SKM-1 (cell line): ENCODE measurements at regions not wholly inside any gene's neighbourhood (a gene's known extent, or its start where the extent isn't known, plus 50 kb on each side); places are given as distances from the start of the nearest gene placed in this dataset.
"Not testable (repeated sequence)": the region's sequence is repeated elsewhere in the genome, so short reads cannot be mapped to it uniquely, and the experiment has no call there.

Experiments used
- DNase-seq: peaks from one replicate; lab custom pipeline; 2025; ENCODE audit not compliant: unreplicated experiment; lab: John Stamatoyannopoulos, UW

DNA sequence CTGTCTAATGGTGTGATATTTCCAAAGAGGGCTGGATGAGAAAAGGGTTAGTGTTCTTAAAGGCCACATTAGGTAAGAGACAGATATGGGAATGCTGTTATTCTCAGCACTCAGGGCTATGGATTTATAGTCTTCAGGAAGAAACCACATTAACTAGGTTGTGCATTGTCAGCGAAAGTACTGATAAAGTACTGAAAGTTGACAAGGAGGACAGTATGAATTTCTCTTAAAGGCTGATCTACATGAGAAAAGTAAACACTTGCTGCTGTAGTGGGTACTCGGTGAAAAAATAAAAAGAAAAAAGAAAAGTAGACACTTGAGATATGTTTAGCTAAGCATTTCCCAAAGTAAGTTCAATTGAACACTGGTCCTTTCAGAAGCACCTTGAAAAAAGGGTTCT, 381.0 kb upstream of the RPS23 start:
- DNase-seq = no peak

DNA sequence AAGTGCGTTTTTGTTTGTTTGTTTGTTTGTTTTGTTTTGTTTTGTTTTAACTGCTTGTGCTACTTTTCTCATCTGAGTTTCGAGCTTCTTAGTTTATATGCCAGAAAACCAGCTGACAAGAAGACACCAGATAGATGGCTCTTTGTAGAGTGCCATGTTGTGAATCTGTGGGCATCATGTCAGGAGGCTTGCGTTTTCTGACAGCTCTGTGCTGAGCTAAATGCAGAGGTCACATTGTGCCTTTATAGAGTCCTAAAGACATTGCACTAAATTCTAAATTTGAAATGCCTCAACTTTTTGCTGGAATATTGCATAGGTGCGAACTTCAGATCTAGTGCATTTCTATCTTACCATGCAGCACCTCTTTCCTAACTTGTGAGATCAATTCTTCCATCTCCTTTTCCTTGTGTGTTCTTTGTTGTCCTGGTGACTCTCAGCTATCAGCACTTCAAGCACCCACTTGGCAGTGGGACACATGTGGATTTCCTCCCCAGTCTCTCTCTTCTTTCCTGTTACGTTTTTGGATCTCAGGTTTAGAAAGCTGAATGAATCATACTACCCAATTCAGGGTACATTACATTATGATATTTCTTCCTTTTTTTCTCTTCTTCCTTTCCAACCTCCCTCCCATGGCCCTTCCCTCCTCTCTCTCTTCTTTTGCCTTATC, 379.0 kb upstream of the RPS23 start:
- no peak for DNase-seq

DNA sequence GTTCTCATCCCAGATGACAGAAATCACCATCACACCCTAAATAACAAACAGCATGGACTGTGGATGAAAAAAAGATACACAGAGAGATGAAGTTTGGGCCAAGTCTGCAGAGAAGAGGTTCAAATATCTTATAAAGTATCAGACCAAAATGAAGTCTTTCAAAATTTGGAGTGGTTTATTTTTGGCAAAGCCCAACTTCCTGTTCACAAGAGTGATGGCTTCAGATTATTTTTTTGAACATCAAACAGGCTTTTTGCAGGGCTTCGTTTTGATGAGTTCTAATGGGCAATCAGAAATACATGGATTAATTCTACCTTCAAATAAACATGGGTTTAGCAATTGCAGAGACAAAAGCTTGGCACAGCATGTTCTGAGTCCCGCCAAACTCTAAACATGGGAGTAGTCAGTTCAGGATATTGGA, 378.2 kb upstream of the RPS23 start:
- DNase-seq = no peak

GRCh38 chr5:82655078-82655477, 376.9 kb upstream of the RPS23 start:
- DNase-seq = no peak

DNA sequence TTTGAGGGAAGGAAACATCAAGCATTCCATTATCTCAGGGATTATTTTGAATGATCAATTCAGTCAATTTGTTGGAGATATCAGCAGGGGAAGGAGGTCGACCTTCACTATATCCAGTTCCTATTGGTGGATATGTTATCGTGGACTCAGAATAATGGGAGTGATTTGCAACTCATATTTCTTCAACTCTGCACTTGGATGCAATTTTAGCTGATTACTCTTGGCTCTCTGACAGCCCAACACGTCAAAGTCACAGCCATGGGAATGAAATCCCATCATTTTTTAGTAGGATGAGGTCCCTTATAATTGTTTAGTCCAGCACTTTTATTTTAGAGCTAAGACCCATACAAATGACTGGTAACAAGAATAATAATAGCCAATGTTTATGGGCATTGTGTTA, 371.8 kb upstream of the RPS23 start:
- no peak for DNase-seq

DNA sequence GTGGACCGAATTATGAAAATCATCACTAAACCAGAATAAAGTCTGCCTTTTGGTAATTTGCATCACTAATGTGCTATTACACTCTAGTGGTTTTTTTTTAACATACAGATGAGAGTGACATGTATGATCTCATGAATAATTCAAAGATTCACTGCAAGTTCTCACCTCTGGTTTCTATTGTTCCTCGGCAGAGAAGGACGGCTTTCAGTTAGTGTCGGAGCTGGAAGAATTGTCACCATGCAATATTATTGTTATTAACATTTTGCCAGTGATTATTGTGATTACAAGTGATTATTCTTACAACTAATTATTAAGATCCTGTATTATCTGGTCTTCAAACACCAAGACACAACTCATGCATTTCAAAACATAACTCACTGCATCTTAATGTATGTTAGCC, 366.6 kb upstream of the RPS23 start:
- DNase-seq = no peak

DNA sequence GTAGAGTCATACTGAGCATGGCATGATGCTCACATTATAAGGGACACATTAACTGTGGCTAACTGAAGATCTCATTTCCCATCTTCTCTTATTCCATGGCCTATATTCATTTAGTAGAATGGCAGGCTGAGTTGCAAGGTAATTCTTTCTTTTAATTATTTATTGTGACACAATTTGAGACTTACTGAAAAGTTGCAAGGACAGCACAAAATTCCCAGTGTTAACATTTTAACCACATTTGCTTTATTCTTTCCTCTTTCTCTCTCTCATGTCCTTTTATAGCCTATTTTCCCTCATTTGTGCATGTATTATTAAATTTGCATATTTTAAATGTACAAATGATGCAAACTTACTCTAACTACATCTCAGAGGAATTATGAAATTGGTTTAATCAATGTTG, 366.1 kb upstream of the RPS23 start:
- no peak for DNase-seq

DNA sequence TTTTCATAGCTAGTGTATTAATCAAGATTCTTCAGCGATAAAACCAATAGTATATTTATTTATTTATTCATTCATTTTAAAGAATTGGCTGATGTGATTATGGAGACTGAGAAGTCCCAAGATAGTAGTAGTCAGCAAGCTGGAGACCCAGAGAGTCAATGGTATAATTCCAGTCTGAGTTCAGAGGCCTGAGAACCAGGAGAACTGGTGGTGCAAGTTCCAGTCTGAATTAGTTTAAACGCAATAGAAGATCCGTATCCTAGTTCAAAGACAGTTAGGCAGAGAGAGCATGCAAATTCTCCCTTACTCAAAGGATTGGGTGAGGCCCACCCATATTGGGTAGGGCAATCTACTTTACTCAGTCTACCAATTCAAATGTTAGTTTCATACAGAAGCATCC, 364.2 kb upstream of the RPS23 start:
- no peak for DNase-seq

GRCh38 chr5:82641331-82642003, 363.3 kb upstream of the RPS23 start:
- DNase-seq = peak; percentile 66

DNA sequence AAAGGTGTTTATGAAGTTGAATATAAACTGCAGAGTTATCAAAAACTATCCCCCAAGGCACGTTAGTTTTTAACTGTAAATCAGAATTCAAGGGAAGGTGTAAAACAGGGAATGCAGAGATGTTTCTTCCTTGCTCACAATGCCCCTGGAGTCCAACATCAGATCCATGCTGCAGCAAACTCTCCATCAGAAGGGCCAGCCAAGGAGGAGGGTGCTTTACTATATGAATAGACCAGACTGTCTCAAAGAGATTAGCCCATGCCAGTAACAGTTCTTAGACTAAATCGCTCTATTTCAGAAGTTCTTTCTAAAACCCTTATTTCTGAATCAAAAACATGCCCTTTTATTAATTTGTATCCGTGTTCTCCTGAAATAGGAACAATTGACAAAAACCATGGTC, 362.8 kb upstream of the RPS23 start:
- no peak for DNase-seq

DNA sequence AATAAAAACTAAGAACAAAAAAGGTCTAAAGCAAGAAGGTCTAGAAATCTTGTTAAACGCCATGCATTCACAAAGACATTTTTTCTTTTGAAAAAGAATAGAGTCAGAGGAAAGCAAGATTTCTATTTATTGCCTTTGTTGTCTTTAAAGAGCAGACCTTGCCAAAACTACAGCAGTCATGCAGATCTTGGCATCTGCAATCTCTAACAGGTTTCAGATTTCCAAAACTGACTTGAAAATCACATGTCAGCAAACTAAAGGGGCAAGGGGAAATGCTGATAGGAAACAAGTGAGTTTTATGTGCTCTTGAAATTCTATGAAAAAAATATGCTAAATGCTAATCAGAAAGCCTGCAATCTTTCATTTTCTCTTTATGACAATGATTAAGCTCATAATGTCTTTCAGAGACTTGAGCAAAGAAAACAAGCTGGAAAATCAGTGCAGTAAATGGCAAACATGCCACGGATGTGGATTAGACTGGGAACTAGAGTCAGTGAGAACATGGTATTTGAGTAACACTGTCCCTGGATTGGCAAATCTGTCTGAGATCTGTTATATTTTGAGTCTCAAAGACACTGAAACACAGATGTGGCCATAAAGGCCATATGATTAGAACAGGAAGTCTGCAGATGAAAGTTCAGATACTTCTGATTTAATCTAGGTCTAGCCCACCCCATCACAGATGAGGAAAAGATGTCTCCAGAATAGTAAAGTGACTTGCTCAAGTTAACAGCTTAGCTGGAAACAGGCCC, 361.4 kb upstream of the RPS23 start:
- no peak for DNase-seq

GRCh38 chr5:82636591-82636990, 358.4 kb upstream of the RPS23 start:
- DNase-seq = no peak

DNA sequence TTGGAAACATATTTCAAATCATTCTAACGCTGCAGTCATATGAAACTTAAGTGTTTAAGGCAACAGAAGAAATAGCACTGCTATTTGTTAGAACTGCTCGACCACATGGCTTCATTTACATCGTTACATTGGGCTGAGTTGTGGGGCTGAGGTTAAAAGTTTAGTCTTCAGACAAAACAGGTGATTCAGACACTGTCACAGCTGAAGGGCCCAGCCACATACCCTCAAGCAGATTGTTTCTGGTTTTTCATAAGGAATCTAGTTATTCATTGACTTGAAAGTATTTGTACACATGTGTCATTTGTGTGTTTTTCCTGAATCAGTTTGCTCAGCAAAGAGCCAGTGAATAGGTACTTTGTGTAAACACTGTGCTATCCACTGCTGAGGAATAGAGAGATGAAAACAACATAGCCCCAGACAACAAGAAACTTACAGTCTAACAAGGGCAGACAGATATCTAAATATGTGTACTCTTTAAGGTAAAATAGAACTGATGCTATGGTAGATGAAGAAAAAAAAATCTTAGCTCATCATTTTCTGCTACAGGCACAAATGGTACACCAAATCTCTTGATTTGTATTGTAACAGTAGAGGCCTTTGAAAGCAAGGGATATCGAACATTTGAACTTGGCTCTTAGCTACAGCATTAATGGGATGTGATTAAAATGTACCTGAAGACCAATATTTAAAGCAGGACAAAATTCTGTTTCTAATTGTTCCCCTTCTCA, 357.6 kb upstream of the RPS23 start:
- no peak for DNase-seq

- DNase-seq = no peak
Observed at GRCh38 chr5:82628364-82628910, 350.3 kb upstream of the RPS23 start.

DNA sequence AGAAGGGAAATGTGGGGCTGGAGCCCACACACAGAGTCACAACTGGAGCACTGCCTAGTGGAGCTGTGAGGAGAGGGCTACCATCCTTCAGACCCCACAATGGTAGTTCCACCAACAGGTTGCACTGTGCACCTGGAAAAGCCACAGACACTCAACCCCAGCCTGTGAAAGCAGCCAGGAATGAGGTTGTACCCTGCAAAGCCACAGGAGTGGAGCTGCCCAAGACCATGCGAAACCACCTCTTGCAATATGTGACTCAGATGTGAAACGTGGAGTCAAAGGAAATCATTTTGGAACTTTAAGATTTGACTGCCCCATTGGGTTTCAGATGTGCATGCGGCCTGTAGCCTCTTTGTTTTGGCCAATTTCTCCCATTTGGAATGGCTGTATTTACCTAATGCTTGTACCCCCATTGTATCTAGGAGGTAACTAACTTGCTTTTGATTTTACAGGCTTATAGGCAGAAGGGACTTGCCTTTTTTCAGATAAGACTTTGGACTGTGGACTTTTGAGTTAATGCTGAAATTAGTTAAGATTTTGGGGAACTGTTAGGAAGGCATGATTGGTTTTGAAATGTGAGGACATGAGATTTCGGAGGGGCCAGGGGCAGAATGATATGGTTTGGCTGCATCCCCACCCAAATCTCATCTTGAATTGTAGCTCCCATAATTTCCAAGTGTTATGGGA, 348.9 kb upstream of the RPS23 start:
- DNase-seq = not testable (repeated sequence)

- not testable (repeated sequence) for DNase-seq
Observed at GRCh38 chr5:82626012-82626411, 347.9 kb upstream of the RPS23 start.

GRCh38 chr5:82624062-82624461, 345.9 kb upstream of the RPS23 start:
- no peak for DNase-seq

GRCh38 chr5:82622711-82623514, 344.8 kb upstream of the RPS23 start:
- no peak for DNase-seq

DNA sequence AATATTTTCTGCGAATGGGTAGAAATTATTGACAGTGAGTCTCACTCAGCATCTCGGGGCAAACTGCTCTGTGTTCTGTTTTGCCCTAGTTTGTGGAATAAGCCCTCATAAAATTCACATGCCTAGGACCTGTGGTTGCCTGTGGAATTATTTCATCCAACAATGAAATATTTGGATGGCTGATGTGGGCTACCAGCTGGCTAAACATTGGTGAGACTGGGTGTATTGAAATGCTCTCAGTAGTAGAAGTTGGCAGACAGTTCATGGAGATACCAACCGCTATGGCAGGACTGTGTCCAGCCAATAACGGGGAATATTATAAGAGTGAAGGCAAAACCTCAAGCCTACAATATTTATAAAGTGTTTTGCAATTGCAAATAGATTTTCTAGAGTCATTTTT, 344.1 kb upstream of the RPS23 start:
- DNase-seq = no peak
